Vagina (tissue), 2 donors: ENCODE measurements at regions not wholly inside any gene's neighbourhood (a gene's known extent, or its start where the extent isn't known, plus 50 kb on each side); places are given as distances from the start of the nearest gene placed in this dataset.
"Not testable (repeated sequence)": the region's sequence is repeated elsewhere in the genome, so short reads cannot be mapped to it uniquely, and the experiment has no call there.

Source experiments
- POLR2A ChIP-seq, 2 donors: fragments of 450-650 bp; IDR thresholded peaks; one replicate each; pipeline ENCODE4 v1.6.1; 2017; ENCODE audit warnings: antibody characterized with exemption in 2 of 2, mild to moderate bottlenecking in 2 of 2, moderate library complexity in 2 of 2
- POLR2AphosphoS5 ChIP-seq, 2 donors: sonication (generic); formaldehyde crosslinking; IDR thresholded peaks; one replicate each; pipeline ENCODE4 v1.9.0; 2017; ENCODE audit warnings: antibody characterized with exemption in 2 of 2, mild to moderate bottlenecking in 2 of 2, low read depth in 1 of 2; ENCODE audit not compliant: insufficient read depth in 1 of 2
- TF ChIP-seq, protein P1 (sequence below), 3 experiments: fragments of 450-650 bp in 2 of 3; fragments of 200-600 bp in 1 of 3; sonication (generic) in 1 of 3; IDR thresholded peaks; one replicate each; pipeline ENCODE4 v1.5.1; 2017 to 2019; ENCODE audit warnings: antibody characterized with exemption in 3 of 3, mild to moderate bottlenecking in 2 of 3, moderate library complexity in 2 of 3

DNA sequence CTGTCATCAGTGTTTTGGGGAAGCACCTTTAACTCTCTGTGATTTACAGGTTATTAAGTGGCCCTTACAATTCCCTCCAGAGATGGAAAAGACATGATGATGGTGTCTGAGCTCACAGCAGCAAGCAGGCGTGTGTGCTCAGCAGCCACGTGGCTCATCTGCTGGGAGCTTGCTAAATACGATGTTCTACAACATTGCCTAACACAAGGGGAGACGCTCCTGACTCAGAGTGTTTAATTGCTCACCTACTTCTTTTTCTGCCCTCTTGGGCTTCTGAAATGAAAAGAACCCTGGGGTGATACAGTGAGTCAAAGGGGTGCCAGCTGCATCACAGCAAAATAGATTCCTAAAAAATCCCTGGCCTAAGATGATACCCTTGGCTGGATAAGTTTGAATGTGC lies 56.2 kb upstream of the SAMD11 start:
- TF ChIP-seq, protein P1, sequence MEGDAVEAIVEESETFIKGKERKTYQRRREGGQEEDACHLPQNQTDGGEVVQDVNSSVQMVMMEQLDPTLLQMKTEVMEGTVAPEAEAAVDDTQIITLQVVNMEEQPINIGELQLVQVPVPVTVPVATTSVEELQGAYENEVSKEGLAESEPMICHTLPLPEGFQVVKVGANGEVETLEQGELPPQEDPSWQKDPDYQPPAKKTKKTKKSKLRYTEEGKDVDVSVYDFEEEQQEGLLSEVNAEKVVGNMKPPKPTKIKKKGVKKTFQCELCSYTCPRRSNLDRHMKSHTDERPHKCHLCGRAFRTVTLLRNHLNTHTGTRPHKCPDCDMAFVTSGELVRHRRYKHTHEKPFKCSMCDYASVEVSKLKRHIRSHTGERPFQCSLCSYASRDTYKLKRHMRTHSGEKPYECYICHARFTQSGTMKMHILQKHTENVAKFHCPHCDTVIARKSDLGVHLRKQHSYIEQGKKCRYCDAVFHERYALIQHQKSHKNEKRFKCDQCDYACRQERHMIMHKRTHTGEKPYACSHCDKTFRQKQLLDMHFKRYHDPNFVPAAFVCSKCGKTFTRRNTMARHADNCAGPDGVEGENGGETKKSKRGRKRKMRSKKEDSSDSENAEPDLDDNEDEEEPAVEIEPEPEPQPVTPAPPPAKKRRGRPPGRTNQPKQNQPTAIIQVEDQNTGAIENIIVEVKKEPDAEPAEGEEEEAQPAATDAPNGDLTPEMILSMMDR (IDR thresholded peaks at IDR 0.05): not testable (repeated sequence)
- TF ChIP-seq POLR2A (IDR thresholded peaks at IDR 0.05); POLR2AphosphoS5 (IDR thresholded peaks at IDR 0.05; ENCODE audit: insufficient read depth in 1 of 2, low read depth in 1 of 2): not testable (repeated sequence)
